Neural crest cell (in vitro differentiated cells): ENCODE measurements at regions not wholly inside any gene's neighbourhood (a gene's known extent, or its start where the extent isn't known, plus 50 kb on each side); places are given as distances from the start of the nearest gene placed in this dataset.

Experiments used
- DNase-seq: peaks from one replicate; pipeline ENCODE4 v3.0.0; 2021; ENCODE audit warnings: low read depth, mixed read lengths, low spot score
- H3K27ac Mint-ChIP-seq: one replicate; pipeline ENCODE4 v1.8.0; 2021; ENCODE audit warnings: mild to moderate bottlenecking, mixed read lengths; ENCODE audit not compliant: unreplicated experiment
- H3K27me3 Mint-ChIP-seq: 2 replicates; pipeline ENCODE4 v1.8.0; 2021; ENCODE audit warnings: low read depth, mild to moderate bottlenecking, mixed read lengths
- H3K36me3 Mint-ChIP-seq: 2 replicates; pipeline ENCODE4 v1.8.0; 2021; ENCODE audit warnings: low read depth, mild to moderate bottlenecking, mixed read lengths
- H3K4me1 Mint-ChIP-seq: 2 replicates; pipeline ENCODE4 v1.8.0; 2021; ENCODE audit warnings: mixed read lengths
- H3K4me3 Mint-ChIP-seq: one replicate; pipeline ENCODE4 v1.8.0; 2021; ENCODE audit warnings: mild to moderate bottlenecking, mixed read lengths
- H3K9me3 Mint-ChIP-seq: 2 replicates; pipeline ENCODE4 v1.8.0; 2021; ENCODE audit warnings: mixed read lengths
- TF ChIP-seq, protein P1 (sequence below): fragments of 200-600 bp; sonication (generic); conservative IDR thresholded peaks from 2 replicates; pipeline ENCODE4 v1.5.0; 2021; ENCODE audit warnings: antibody characterized with exemption, mild to moderate bottlenecking

DNA sequence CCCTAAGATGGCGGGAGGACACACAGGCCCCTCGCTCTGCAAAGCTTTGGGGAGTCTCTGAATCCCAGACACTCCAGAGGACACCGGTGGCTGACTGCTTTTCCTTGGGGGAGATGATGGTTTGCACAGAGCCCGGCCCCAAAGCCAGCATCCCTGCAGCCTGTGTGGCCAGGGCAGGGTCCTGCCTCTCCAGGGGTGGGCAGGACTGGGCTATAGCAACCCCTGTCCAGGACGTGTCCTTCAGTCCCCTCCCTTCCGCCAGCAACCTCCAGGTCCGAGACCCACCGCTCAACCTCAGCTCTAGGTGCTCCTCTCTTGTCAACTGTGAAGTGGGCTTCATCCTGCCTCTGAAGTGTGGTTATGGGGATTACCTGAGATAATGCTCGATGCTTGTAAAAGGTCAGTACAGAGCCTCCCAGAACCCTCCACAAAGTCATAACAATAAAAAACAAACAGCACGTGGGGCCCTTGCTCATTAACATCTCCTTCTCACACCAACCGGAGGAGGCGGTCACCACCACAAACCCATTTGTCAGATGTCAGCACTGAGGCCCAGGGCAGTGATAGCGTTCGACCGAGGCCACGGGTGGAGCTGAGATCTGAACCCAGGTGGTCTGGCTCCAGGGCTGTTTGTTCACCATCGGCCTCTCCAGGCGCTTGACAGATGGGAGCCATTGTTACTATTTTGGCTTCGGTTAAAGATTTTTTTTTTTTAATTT, 304.8 kb downstream of the IRF8 start:
- TF ChIP-seq, protein P1, sequence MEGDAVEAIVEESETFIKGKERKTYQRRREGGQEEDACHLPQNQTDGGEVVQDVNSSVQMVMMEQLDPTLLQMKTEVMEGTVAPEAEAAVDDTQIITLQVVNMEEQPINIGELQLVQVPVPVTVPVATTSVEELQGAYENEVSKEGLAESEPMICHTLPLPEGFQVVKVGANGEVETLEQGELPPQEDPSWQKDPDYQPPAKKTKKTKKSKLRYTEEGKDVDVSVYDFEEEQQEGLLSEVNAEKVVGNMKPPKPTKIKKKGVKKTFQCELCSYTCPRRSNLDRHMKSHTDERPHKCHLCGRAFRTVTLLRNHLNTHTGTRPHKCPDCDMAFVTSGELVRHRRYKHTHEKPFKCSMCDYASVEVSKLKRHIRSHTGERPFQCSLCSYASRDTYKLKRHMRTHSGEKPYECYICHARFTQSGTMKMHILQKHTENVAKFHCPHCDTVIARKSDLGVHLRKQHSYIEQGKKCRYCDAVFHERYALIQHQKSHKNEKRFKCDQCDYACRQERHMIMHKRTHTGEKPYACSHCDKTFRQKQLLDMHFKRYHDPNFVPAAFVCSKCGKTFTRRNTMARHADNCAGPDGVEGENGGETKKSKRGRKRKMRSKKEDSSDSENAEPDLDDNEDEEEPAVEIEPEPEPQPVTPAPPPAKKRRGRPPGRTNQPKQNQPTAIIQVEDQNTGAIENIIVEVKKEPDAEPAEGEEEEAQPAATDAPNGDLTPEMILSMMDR, result no peak
- Mint-ChIP-seq H3K27me3 (peaks cover 40% of the 10 kb centered on the region), H3K4me1 (no peaks in the 10 kb centered on the region), H3K27ac (no peak overlapping the region), H3K9me3 (no peaks in the 10 kb centered on the region), H3K4me3 (no peak overlapping the region), H3K36me3 (no peaks in the 10 kb centered on the region)
- no peak for DNase-seq

DNA sequence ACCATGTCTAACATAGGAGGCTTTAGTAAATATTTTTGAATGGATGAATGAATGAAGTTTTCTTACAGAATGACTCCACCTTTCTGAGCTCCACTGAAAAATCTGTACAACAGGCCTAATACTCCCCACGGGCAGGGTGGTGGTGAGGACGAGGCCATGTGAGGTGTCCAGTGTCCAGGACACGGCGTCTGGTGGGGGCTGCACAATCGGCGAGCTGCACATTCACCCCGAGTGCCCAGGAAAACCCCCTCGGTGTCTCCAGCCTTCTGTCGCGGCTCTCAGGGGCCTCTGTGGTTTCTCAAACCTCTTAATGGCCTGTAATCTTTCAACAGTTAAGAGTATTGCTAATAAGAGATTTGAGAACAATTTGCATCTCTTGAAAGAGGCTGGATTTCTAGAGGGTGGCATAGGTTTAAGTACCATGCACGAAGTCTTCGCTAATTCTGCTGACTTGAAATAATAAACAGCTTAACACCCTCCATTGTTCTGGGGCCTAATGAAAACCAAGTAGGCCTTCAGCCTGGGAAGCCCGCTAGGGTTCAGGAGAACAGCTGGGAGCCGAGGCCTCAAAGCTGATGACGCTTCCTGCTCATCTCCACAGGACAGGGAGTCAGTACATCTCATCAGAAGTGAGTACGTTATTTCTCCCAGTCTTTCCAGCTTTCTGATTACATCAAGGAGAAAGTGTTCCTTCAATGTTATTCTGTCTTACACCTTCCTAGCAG, 304.6 kb upstream of the FOXF1 start:
- peak overlapping the region; percentile 88 for H3K27ac Mint-ChIP-seq
- H3K4me1 Mint-ChIP-seq, result no peaks in the 10 kb centered on the region
- TF ChIP-seq, protein P1, result no peak
- no peaks in the 10 kb centered on the region for H3K36me3 Mint-ChIP-seq
- H3K9me3 Mint-ChIP-seq, result no peaks in the 10 kb centered on the region
- H3K27me3 Mint-ChIP-seq, result peaks cover 20% of the 10 kb centered on the region
- H3K4me3 Mint-ChIP-seq, result no peak overlapping the region
- DNase-seq, result no peak

DNA sequence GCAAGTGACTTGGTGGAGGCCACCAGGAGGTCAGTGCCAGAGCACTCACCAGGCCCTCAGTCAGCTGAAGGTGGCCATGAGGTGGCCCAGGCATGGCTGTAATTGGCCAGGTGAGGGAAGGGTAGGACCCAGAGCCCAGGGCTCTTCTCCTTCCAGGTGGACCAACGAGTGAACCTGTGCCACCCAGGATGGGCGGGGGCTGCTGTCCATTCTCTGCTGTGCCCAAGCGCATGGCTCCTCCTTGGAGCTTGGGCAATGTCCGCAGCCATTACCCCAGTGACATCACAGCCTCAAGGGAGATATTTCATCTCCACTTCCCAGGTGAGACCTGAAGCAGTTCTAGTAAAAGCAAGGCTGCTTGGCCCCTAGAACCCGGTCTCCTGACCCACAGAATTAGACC, 303.0 kb upstream of the FOXF1 start:
- Mint-ChIP-seq H3K4me3 (no peak overlapping the region), H3K27me3 (peaks cover 7% of the 10 kb centered on the region), H3K27ac (no peak overlapping the region), H3K36me3 (no peaks in the 10 kb centered on the region), H3K4me1 (no peaks in the 10 kb centered on the region), H3K9me3 (peaks cover 3% of the 10 kb centered on the region)
- no peak for DNase-seq
- TF ChIP-seq, protein P1, result no peak

DNA sequence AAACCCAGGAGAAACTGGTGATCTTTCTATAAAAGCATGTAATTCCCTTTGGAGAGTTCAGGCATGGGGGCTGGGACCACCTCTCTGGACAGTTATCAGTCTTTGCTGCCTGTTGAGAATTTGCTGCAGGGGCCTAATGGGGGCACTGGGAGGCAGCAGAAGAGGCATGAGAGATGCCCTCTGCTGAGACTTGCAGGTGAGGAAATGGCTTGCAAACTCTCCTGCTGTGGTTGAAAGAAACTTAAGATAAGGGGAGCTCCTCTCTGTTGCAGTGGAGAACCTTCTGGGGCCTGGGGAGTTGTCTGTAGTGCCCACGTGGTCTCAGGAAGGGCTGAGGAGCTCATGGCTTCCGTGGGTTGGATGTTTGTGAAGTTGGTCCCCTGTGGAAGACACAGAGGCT, 301.1 kb upstream of the FOXF1 start:
- Mint-ChIP-seq H3K4me1 (no peaks in the 10 kb centered on the region), H3K27me3 (peaks cover 4% of the 10 kb centered on the region), H3K36me3 (no peaks in the 10 kb centered on the region), H3K4me3 (no peak overlapping the region), H3K27ac (peak overlapping the region; percentile 88), H3K9me3 (peaks cover 10% of the 10 kb centered on the region)
- no peak for DNase-seq
- TF ChIP-seq, protein P1, result no peak

DNA sequence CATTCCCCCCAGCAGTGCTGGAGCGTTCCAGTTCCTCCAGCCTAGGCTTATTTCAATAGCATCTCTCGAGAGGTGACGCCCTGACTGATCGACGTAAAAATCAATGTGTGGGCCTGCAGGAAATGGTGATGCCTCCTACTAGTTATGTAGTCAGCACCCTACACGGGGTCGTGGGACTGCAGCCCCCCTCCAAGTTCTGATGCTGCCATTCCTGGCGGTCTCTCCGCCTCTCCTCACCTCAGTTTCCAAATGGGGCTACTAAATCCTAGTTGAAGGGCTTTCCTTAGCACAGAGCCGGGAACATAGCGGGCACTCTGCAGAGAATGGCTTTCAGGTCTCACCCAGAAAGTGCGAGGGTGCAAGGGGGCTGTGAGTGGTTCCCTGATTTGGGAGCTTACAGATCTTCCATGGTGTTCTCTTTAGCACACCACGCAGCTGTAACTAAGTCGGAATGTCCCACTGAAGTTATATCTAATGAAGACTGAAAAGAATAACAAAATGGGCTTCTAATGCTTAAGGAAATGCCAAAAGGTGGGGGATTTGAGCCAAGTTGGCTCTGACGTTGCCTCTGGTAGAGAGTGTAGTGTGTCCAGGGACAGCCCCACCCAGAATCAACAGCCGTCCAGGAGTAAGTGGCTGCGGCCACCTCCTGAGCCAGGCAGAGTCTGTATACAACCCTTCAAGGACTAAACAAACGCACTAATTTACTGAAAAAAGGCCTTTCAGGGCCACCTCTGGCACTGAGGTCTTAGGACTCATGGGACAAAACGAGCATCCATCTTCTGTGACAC, 299.7 kb upstream of the FOXF1 start:
- H3K27me3 Mint-ChIP-seq, result peaks cover 8% of the 10 kb centered on the region
- DNase-seq, result no peak
- H3K27ac Mint-ChIP-seq, result no peak overlapping the region
- peaks cover 10% of the 10 kb centered on the region for H3K9me3 Mint-ChIP-seq
- no peak overlapping the region for H3K4me3 Mint-ChIP-seq
- TF ChIP-seq, protein P1, result no peak
- no peaks in the 10 kb centered on the region for H3K36me3 Mint-ChIP-seq
- no peaks in the 10 kb centered on the region for H3K4me1 Mint-ChIP-seq
